ENCODE measurements at regions not wholly inside any gene's neighbourhood (a gene's known extent, or its start where the extent isn't known, plus 50 kb on each side); places are given as distances from the start of the nearest gene placed in this dataset.

DNA sequence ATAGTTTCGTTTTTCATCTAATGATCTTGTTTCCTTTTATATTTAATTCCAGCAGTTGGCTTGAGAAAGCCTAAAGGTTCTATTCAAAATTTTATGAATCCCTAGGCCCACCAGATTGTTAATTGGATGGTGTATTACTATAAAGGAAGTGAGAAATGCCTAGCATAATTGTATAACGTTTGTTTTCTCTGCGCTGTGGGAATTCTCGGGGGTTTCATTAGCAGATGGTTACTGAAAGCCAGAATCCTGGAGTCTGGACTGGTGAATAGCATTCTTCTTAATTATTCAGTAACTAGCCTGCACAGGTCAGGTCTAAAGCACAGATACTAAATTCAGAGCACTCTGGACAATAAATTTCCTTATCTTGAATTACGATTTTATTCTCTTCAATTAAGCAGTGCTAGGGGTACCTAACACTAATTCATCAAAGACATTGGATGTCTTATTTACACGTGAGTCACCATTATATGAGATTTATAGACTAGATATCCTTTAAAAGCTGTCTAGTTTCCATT lies 459.4 kb downstream of the DTHD1 start:
- DNase-seq, result no peak

DNA sequence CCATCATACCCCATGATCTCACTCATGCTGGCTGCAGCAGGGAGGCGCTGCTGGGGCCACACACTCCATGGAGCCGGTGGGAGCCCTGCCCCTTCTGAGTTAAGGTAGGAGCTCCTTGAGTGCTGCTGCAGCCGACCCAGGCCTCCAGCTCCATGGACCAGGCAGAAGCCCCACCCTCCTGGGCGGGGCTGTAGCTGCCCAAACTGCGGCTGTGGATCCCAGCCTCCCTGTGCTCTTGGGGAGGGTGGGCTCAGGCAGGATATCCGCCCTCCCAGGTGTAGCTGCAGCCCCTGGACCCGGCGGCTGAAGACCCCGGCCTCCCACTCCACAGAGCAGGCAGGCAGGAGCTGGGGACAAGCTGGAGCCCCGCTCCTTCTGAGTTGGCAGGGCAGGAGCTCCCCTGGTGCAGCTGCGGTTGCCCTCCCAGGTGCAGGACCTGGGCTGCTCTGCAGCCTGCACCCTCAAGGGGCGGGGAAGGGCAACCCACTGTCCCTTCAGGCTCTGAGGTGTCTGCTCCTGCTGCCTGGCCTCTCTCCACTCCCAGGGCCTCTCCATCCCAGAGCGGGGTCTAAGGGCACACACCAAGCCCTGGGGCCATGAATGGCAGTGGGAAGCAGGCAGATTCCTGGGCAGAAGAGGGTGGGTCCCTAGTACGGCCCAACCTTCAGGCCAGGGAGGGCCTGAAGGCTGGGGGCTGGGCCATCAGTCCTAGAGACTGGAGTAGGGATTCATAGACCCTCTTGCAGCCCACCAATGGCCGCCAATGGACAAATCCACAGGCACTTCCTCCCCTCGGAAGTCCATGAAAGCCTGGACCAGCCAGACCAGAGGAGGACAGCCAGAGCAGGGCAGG lies 466.1 kb downstream of the DTHD1 start:
- DNase-seq, result no peak

DNA sequence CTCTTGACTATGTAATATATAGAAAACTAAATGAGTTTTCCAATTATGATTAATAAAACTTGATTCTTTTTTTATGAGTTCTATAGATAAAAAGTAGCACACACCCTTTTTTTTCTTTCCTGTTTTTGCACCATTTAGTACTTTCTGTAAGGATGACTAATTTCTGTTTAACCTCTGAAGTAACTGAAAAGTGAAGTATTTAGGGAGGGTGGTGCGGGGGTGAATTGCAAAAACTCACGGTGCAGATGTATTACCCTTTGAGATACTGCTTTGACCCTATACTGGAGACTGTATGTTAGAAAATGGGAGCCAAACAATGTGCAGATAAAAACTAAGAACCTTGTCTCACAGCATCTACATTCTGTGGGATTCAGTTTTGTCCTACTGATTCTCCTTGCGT lies 471.6 kb downstream of the DTHD1 start:
- DNase-seq, result no peak

DNA sequence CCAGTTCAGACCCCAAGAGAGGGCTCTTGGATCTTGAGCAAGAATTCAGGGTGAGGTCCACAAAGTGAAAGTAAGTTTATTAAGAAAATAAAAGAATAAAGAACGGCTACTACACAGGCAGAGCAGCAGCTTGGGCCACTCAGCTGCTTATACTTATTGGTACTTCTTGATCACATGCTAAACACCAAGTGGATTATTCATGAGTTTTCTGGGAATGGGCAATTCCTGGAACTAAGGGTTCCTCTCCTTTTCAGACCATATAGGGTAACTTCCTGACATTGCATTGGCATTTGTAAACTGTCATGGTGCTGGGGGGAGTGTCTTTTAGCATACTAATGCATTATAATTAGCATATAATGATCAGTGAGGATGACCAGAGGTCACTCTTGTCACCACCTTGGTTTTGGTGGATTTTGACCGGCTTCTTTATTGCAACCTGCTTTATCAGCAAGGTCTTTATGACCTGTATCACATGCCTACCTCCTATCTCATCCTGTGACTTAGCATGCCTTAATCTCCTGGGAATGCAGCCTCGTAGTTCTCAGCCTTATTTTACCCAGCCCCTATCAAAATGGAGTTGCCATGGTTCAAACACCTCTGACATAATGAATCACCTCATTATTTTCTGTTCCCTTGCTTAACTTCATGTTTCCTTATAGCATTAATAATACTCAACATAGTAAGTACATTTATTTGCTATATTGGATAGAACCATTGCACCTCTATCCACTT lies 476.3 kb downstream of the DTHD1 start:
- no peak for DNase-seq

DNA sequence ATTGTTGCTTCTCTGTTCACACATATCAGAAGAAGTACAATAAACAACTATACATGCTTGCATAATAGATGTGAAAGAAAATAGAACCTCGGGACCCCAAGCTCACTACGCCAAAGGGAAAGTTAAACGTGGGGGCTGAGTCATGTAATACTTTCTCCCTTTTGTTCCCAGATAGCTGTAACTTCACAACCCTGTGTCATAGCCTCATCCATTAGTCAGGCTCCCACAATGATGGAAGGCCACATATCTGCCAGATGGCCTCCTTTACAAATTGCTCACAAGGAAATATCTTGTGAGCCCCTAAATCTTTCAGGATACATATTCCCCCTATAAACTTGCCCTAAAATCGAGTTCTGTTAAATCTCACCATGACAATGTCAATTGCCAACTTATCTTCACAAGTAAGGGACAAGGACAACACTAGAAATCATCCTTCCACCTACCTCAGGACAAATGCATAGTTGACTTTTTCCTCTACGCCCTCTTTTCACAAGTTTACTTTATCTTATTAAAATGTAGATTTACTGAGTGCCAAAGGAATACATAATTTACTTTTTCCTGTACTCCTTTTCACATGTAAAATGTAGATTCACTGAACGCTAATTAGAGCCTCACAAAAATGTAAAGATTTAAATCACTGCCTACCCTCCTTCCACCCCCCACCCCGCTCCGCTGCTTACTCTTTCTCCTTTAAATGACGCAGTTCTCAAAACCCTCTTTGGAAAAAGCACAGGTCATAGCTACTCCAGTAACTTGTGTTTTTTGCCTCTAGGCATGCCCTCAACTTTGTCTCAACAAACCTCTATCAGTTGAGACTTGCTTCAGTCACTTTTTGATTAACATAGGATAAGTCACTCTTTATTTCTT lies 477.1 kb downstream of the DTHD1 start:
- DNase-seq, result no peak

DNA sequence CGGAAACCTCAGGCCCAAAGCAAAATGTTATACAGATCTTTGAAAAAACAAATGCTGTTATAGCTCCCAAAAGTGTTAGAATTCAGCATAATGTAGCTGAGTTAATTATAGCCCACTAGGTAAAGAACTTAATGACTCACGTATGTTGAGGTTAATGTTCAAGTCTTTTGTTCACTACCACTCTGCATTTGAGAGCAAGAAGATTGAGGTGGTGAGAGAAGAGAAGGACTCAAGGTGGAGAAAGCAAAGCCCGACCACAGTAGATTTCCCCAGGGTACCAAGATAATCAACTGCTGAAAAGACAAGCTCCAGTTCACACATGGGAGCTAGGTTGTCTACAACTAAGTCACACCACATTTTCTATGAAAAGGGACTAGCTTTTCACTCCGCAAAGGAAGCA lies 480.2 kb downstream of the DTHD1 start:
- no peak for DNase-seq

DNA sequence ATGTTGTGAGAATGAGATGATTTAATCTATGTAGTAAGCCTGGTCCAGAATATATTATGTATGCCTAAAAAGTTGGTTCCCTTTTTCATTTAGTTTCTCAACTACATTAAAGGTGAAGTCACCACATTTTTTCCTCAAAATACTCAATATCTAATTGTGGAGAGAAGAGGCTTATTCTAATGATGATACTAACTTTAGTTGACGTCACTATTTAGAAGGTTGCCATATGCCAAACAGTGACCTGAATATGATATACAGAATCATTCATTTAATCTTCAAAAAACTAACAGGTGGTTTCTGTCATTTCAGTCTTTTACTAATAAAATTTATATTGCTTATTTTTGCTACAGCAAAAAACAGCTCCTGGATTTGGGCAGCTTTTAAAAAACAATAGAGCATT lies 480.7 kb upstream of the NWD2 start:
- no peak for DNase-seq

DNA sequence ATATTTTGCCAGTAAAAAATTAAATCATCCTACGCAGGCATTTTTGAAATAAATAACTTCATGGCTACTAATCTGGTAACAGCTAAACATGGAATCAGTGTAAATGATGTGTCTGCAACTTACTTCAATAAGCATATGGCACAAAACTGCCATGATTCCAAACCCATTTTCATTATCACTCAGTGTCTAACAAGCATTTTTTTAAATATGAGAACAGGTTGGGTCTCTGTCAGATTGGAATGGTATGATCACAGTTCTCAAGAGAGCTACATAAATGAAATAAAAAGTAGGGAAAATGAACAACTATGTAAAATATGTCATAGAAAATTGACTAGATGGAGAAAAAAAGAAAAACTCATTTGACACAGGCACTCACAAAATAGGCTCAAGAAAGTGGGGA lies 476.9 kb upstream of the NWD2 start:
- no peak for DNase-seq

DNA sequence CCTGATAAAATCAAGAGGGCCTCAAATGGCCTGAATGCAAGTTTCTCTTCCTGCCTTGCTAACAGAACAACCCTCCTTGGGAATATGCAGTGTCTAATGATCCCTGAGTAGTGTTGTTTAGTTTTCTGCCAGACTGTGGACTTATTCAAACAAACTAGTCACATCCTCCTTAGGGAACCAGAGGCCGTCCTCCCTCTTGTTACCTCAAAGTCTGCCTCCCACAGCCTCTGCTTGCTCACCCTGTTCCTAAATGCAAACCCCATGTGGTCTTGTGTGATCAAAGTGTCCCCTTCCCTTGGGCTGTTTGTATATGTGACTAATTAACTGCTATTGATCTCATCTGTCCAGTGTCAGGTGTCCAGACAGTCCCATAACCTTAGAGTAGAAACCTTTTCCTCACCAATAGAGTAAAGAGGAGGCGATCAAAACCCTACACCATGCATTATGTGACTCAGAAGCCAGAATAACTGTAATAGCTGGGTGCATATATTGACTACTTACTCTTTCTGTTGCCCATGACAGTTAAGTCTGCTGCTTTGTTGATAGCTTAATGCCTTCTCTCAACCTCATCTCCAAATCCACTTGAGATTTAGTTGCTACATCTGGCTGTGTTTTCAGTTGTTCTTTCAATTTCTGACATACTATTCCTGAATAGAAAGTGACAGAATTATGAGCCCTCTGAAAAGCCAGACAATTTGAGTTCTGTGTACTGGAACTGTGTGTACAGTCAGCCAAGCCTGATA lies 473.0 kb upstream of the NWD2 start:
- DNase-seq, result no peak

DNA sequence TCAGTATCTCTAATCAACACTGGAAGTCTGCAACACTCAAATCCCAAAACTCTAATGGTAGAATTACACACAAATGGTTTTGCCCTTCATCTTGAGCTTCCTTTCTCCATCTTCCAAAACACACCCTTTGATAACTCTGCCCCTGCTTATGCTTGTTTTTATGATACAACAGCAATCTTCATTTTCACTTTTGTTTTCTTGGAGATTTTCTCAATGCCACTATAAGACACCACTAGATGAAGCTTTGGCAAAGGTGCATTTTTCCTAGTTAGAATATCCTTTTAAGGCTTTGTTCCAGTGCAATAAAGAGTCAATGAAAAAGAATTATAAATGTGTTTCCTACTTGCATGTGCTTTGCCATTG lies 472.4 kb upstream of the NWD2 start:
- no peak for DNase-seq

DNA sequence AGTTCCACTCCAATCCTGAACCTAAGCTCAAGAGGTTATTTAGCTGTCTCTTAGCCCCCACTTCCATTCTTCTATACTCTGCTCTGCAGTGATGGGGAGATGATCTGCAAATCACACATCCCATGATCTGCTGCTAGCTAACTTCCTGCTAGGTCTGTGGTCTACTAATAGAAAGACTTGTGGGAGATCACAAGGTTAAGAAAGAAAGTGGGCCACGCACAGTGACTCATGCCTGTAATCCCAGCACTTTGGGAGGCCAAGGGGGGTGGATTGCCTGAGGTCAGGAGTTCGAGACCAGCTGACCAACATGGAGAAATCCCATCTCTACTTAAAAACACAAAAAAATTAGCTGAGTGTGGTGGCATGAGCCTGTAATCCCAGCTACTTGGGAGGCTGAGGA lies 471.1 kb upstream of the NWD2 start:
- DNase-seq, result no peak

DNA sequence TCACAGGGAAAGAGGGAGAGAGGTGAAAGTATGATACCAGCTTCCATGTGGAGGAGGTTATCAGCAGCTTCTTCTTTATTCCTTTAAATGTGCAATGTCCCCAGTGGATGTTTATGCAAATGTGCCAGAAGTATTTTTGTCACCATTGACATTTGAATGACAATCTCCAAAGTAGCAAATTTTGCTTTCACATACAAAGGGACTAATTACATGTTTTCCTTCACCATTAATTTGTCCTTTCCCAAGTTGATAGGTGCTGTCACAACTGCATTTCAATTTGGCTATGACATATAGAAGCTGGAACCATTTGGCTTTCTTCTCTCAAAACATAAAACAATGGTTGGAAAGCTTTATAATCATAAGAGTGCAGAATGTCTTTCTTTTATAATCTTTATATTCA lies 469.0 kb upstream of the NWD2 start:
- DNase-seq, result no peak

DNA sequence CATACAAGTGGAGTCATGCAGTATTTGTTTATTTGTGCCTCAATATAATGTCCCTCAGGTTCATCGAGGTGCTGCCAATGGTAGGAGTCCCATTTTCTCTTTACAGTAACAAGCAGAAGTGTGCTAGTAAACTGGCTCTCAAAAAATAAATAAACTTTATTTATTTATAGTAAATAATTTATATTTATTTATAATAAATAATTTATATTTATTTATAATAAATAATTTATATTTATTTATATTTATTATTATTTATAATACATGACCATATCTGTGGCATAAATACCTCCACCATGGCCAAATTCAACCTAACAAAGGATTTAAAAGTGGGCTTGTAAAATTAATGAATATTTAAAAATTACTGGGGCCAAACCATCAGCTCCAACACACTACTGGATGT lies 464.9 kb upstream of the NWD2 start:
- DNase-seq, result no peak

DNA sequence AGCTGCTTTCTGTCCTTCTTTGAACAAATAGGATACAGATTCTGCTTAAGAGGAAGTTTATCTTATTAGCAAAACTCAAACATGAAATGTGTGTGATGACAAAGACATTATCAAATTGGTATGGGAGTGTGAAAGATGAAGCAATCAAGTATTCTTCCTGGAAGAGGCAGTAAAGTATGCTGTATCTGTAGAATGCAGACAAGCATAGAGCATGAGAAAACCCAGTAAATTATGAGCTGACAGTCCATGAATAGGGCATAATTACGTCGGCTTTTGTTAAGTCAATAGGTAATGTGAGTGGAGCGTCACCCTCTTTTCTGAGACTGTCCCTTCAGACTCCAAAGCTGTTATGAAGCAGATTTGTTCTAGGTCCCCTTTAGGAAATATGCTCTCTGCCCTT lies 458.6 kb upstream of the NWD2 start:
- no peak for DNase-seq

DNA sequence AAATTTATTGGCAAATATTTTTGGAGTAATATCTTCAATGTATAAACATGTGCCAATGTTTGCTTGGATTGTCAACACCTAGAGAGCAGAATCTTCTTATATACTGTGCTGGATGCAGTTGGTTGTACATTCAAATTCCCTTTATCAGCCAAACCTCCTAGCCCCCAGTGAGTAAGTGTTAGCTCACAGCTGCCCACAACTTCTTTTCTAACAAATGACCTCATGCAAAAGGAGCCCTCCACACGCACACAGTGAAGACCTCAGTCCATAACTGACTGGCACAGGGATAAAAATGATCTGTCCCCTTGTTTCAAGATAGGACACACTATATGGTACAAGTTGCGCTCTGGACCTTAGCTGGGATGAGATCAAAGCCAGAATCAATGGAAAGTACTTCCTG lies 458.0 kb upstream of the NWD2 start:
- DNase-seq, result no peak

DNA sequence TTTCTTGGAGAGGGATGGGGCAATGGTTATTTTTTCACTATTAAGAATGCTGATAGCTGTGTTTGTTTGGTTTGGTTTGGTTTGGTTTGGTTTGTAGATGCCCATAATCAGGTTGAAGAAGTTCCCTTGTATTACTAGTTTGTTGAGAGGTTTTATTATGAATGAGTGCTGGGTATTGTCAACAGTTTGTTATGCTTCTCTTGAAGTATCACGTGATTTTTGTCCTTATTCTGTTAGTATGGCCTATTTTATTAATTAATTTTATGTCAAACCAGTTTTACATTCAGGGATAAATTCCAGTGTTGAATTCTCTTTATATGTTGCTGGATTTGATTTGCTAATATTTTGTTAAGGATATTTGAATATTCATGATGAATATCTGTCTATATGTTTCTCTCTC lies 449.8 kb upstream of the NWD2 start:
- no peak for DNase-seq

DNA sequence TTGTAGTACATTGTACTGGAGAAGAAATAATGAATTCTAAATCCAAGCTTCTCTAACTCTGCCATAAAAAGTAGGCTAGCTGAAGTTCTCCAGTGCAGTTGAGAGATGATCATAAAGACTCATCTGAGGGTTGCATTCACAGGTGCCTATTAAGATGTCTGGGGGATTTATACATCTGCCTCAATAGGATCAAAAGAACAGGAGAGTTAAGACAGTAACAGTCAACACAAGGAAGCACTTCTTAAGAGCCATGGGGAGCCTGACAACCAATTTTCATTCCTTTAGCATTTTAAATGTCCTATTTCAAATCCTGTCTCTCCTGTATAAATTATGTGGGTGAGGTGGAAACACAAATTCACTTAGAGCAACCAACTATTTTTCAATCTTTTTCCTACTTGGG lies 432.4 kb upstream of the NWD2 start:
- DNase-seq, result no peak

DNA sequence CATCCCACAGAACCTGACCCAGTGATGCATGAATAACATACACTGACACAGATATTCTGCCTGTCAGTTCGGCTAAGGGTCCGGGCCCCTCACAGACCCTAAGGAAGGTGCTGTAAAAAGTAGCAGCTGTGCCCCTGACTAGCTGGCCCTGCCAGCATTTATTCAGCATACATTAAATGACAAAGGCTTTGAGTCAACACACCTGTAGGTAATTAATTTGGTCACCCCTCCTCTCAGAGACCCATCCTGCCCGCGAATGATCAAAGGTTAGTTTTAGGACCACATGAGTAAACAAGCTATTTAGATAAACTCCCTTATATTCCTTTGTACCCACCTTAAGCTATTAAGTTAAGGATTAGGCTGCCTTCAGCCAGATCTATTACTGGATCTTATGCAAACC lies 429.0 kb upstream of the NWD2 start:
- no peak for DNase-seq

DNA sequence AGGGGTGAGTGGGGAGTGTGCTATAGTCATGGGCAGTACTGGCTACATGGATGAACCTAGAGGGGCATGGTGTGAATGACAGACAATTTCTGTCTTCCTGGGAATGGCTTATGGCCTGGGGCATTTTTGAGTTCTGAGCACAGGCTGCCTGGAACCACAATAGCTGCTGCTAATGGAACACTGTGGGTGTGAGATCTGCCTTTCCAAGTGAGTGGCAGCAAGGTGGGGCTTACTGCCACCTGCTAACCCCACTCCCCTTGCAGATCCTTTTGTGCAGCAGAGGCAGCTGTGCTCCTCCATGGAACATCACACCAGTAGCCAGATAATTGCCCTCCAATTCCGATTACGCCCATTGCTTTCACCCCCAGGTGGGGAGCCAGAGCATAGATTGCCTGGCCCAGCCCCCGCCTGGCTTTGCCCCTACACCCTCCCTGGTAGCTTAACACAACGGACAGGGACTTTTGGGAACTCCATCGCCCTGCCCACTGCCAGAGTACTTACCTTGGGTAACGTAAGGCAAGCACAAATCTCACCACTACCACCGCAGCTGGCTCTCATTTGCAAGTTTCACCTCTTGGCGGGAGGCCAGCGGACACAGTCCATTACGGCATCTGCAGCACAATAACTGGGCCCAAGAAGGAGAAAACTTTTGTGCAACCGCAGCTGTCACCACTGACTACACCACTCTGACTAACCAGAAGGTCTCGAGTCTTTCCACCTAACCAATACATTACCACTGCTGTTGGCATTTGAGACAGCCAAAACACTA lies 421.2 kb upstream of the NWD2 start:
- DNase-seq, result no peak

DNA sequence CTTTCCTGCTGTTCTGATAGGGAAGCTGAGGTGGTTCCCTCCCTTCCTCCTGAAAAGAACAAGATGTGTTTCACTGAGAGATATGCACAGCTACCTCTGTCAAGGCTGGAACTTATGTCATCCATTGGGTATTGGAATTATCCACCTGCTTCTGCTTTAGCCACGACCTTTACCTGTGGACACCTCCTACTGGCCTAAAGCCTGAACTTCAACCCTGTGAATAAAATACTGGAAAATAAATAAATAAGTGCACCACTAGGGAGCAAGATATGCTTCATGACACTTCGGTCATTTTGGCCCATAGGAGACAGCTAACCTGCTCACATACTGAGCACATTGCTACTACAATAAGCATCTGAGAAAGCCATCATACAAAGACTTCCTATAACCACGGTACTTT lies 419.9 kb upstream of the NWD2 start:
- no peak for DNase-seq

DNA sequence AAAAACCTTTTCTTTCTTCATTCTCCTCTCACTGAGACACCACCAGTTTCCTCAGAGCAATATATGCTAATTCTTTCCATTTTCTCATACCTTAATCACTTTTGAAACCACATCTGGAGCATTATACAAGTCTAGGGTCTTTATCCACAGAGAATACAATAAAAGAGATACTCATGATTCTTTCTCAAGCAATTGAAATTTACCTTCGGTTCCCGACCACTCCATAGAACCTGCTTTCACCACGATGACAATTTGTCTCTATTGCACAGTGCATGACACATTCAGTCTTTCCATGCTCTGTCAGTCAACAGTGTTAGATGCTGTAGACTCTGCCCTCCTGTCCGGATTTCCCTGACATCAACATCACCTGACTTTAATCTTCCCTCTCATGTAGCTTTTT lies 409.3 kb upstream of the NWD2 start:
- DNase-seq, result no peak

Data from right hindlimb (tissue), 1 donor.